ENCODE measurements at regions not wholly inside any gene's neighbourhood (a gene's known extent, or its start where the extent isn't known, plus 50 kb on each side); places are given as distances from the start of the nearest gene placed in this dataset.

GRCh38 chr1:198837278-198838021 is 198.6 kb downstream of the PTPRC start:
- Histone ChIP-seq H4K20me1 (ENCODE audit: insufficient read depth, low read length) (peaks cover 61% of the 10 kb centered on the region), H3K9ac (ENCODE audit: low read length) (no peak overlapping the region), H3K9me3 (ENCODE audit: insufficient read depth, low read depth, low read length) (no peaks in the 10 kb centered on the region), H3K27ac (ENCODE audit: low read depth, low read length) (no peak overlapping the region), H3K36me3 (ENCODE audit: insufficient read depth, low read length) (peaks cover 18% of the 10 kb centered on the region), H3K4me1 (ENCODE audit: insufficient read depth, low read length) (no peaks in the 10 kb centered on the region), H3K79me2 (ENCODE audit: insufficient read depth, low read length) (peaks cover 14% of the 10 kb centered on the region), H3K27me3 (ENCODE audit: insufficient read depth, low read length) (no peaks in the 10 kb centered on the region), H2AFZ (ENCODE audit: low read depth, low read length) (no peak overlapping the region), H3K4me2 (ENCODE audit: low read length) (no peak overlapping the region), H3K4me3 (ENCODE audit: insufficient read depth, low read depth, low read length) (no peak overlapping the region)
- Mint-ChIP-seq H3K4me3 (ENCODE audit: unreplicated experiment) (no peak overlapping the region), H3K9me3 (ENCODE audit: unreplicated experiment) (no peaks in the 10 kb centered on the region), H3K27ac (ENCODE audit: unreplicated experiment) (peak overlapping the region; percentile 56), H3K27me3 (ENCODE audit: low read depth, unreplicated experiment) (no peaks in the 10 kb centered on the region), H3K36me3 (ENCODE audit: low read depth, unreplicated experiment) (peaks cover 12% of the 10 kb centered on the region), H3K4me1 (ENCODE audit: low read depth, unreplicated experiment) (peaks cover 4% of the 10 kb centered on the region)
- FAIRE-seq = no peak
- DNase-seq (ENCODE audit: low read depth) = no peak
- TF ChIP-seq EZH2 (IDR thresholded peaks at IDR 0.05; ENCODE audit: insufficient read depth, low read length) (no peak), CTCF (IDR thresholded peaks at IDR 0.05; ENCODE audit: insufficient read depth, low read depth, low read length) (no peak)

- no peak for DNase-seq (ENCODE audit: low read depth)
- Mint-ChIP-seq H3K4me3 (ENCODE audit: unreplicated experiment) (no peak overlapping the region), H3K27ac (ENCODE audit: unreplicated experiment) (no peak overlapping the region), H3K4me1 (ENCODE audit: low read depth, unreplicated experiment) (peaks cover 7% of the 10 kb centered on the region), H3K27me3 (ENCODE audit: low read depth, unreplicated experiment) (no peaks in the 10 kb centered on the region), H3K9me3 (ENCODE audit: unreplicated experiment) (no peaks in the 10 kb centered on the region), H3K36me3 (ENCODE audit: low read depth, unreplicated experiment) (peaks cover 14% of the 10 kb centered on the region)
- TF ChIP-seq CTCF (IDR thresholded peaks at IDR 0.05; ENCODE audit: insufficient read depth, low read depth, low read length) (no peak), EZH2 (IDR thresholded peaks at IDR 0.05; ENCODE audit: insufficient read depth, low read length) (no peak)
- peaks cover 66% of the 10 kb centered on the region for H4K20me1 ChIP-seq (ENCODE audit: insufficient read depth, low read length)
- no peak overlapping the region for H3K4me3 ChIP-seq (ENCODE audit: insufficient read depth, low read depth, low read length)
- H3K9ac ChIP-seq (ENCODE audit: low read length) = no peak overlapping the region
- H3K4me1 ChIP-seq (ENCODE audit: insufficient read depth, low read length) = no peaks in the 10 kb centered on the region
- peaks cover 20% of the 10 kb centered on the region for H3K36me3 ChIP-seq (ENCODE audit: insufficient read depth, low read length)
- peaks cover 18% of the 10 kb centered on the region for H3K79me2 ChIP-seq (ENCODE audit: insufficient read depth, low read length)
- no peak overlapping the region for H3K27ac ChIP-seq (ENCODE audit: low read depth, low read length)
- no peak overlapping the region for H2AFZ ChIP-seq (ENCODE audit: low read depth, low read length)
- no peaks in the 10 kb centered on the region for H3K9me3 ChIP-seq (ENCODE audit: insufficient read depth, low read depth, low read length)
- H3K4me2 ChIP-seq (ENCODE audit: low read length) = no peak overlapping the region
- no peaks in the 10 kb centered on the region for H3K27me3 ChIP-seq (ENCODE audit: insufficient read depth, low read length)
- FAIRE-seq = no peak
These were observed 199.1 kb downstream of the PTPRC start for GRCh38 chr1:198838022-198838342.

- Mint-ChIP-seq H3K4me1 (ENCODE audit: low read depth, unreplicated experiment) (peaks cover 18% of the 10 kb centered on the region), H3K4me3 (ENCODE audit: unreplicated experiment) (no peak overlapping the region), H3K36me3 (ENCODE audit: low read depth, unreplicated experiment) (peaks cover 20% of the 10 kb centered on the region), H3K27me3 (ENCODE audit: low read depth, unreplicated experiment) (no peaks in the 10 kb centered on the region), H3K27ac (ENCODE audit: unreplicated experiment) (no peak overlapping the region), H3K9me3 (ENCODE audit: unreplicated experiment) (peaks cover 6% of the 10 kb centered on the region)
- no peaks in the 10 kb centered on the region for H3K27me3 ChIP-seq (ENCODE audit: insufficient read depth, low read length)
- peaks cover 30% of the 10 kb centered on the region for H3K36me3 ChIP-seq (ENCODE audit: insufficient read depth, low read length)
- no peaks in the 10 kb centered on the region for H3K4me1 ChIP-seq (ENCODE audit: insufficient read depth, low read length)
- H3K79me2 ChIP-seq (ENCODE audit: insufficient read depth, low read length) = peaks cover 20% of the 10 kb centered on the region
- no peak overlapping the region for H3K9ac ChIP-seq (ENCODE audit: low read length)
- no peaks in the 10 kb centered on the region for H3K9me3 ChIP-seq (ENCODE audit: insufficient read depth, low read depth, low read length)
- FAIRE-seq (no peak), DNase-seq (ENCODE audit: low read depth) (no peak)
- no peak overlapping the region for H2AFZ ChIP-seq (ENCODE audit: low read depth, low read length)
- no peak overlapping the region for H3K27ac ChIP-seq (ENCODE audit: low read depth, low read length)
- H3K4me2 ChIP-seq (ENCODE audit: low read length) = no peak overlapping the region
- no peak overlapping the region for H3K4me3 ChIP-seq (ENCODE audit: insufficient read depth, low read depth, low read length)
- peaks cover 59% of the 10 kb centered on the region for H4K20me1 ChIP-seq (ENCODE audit: insufficient read depth, low read length)
- TF ChIP-seq CTCF (IDR thresholded peaks at IDR 0.05; ENCODE audit: insufficient read depth, low read depth, low read length) (no peak), EZH2 (IDR thresholded peaks at IDR 0.05; ENCODE audit: insufficient read depth, low read length) (no peak)
These were observed 202.6 kb downstream of the PTPRC start for GRCh38 chr1:198841477-198841876.

Data from astrocyte (in vitro differentiated cells and primary cell).